ENCODE measurements at regions not wholly inside any gene's neighbourhood (a gene's known extent, or its start where the extent isn't known, plus 50 kb on each side); places are given as distances from the start of the nearest gene placed in this dataset.

DNA sequence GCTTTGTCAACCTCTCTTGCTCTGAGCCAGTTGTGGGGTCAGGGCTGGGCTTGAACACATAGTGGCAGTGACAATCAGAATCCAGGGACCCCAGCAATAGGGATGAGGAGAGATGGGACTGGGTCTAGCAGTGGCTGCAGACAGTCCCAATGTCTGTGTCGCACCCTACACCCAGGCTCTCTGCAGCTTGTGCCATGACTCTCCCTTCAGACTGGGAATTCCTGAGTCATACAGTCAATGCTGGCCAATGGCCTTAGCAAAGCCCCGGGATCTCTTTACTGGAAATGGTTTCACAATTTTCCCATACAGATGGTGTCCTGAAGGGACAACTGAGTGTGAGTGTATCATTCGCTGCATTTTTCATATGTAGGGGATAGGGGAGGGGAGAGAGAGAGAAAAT, 74.2 kb upstream of the CELF4 start:
- Histone ChIP-seq H2AFZ (ENCODE audit: low read length) (no peak overlapping the region), H3K4me3 (ENCODE audit: low read depth, low read length, poor library complexity, severe bottlenecking) (no peak overlapping the region), H3K79me2 (ENCODE audit: insufficient read depth, low read length) (no peaks in the 10 kb centered on the region), H3K9ac (ENCODE audit: low read length) (no peak overlapping the region), H3K4me2 (ENCODE audit: low read length) (no peak overlapping the region), H3K4me1 (ENCODE audit: insufficient read depth, low read length, severe bottlenecking) (no peaks in the 10 kb centered on the region), H3F3A (ENCODE audit: insufficient read depth, low read length) (no peaks in the 10 kb centered on the region), H3K9me2 (ENCODE audit: low read depth, low read length) (no peaks in the 10 kb centered on the region), H3K36me3 (ENCODE audit: insufficient read depth, low read length) (no peaks in the 10 kb centered on the region), H3K27ac (ENCODE audit: low read depth, low read length, poor library complexity, severe bottlenecking) (no peak overlapping the region), H4K20me1 (ENCODE audit: insufficient read depth, low read length) (no peaks in the 10 kb centered on the region), H3K27me3 (ENCODE audit: insufficient read depth, low read length) (no peaks in the 10 kb centered on the region), H3K9me3 (ENCODE audit: low read length) (no peaks in the 10 kb centered on the region)
- TF ChIP-seq EZH2 (IDR thresholded peaks at IDR 0.05; ENCODE audit: borderline replicate concordance, low read length), result no peak
- TF ChIP-seq, protein P1, sequence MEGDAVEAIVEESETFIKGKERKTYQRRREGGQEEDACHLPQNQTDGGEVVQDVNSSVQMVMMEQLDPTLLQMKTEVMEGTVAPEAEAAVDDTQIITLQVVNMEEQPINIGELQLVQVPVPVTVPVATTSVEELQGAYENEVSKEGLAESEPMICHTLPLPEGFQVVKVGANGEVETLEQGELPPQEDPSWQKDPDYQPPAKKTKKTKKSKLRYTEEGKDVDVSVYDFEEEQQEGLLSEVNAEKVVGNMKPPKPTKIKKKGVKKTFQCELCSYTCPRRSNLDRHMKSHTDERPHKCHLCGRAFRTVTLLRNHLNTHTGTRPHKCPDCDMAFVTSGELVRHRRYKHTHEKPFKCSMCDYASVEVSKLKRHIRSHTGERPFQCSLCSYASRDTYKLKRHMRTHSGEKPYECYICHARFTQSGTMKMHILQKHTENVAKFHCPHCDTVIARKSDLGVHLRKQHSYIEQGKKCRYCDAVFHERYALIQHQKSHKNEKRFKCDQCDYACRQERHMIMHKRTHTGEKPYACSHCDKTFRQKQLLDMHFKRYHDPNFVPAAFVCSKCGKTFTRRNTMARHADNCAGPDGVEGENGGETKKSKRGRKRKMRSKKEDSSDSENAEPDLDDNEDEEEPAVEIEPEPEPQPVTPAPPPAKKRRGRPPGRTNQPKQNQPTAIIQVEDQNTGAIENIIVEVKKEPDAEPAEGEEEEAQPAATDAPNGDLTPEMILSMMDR (IDR thresholded peaks at IDR 0.05; ENCODE audit: low read length), result no peak

- no peaks in the 10 kb centered on the region for H3F3A ChIP-seq (ENCODE audit: insufficient read depth, low read length)
- H3K9ac ChIP-seq (ENCODE audit: low read length), result no peak overlapping the region
- H3K79me2 ChIP-seq (ENCODE audit: insufficient read depth, low read length), result no peaks in the 10 kb centered on the region
- H4K20me1 ChIP-seq (ENCODE audit: insufficient read depth, low read length), result no peaks in the 10 kb centered on the region
- no peak overlapping the region for H3K4me2 ChIP-seq (ENCODE audit: low read length)
- no peak overlapping the region for H3K27ac ChIP-seq (ENCODE audit: low read depth, low read length, poor library complexity, severe bottlenecking)
- no peaks in the 10 kb centered on the region for H3K4me1 ChIP-seq (ENCODE audit: insufficient read depth, low read length, severe bottlenecking)
- H3K9me2 ChIP-seq (ENCODE audit: low read depth, low read length), result no peaks in the 10 kb centered on the region
- no peak overlapping the region for H2AFZ ChIP-seq (ENCODE audit: low read length)
- H3K36me3 ChIP-seq (ENCODE audit: insufficient read depth, low read length), result no peaks in the 10 kb centered on the region
- H3K4me3 ChIP-seq (ENCODE audit: low read depth, low read length, poor library complexity, severe bottlenecking), result no peak overlapping the region
- no peak for TF ChIP-seq EZH2 (IDR thresholded peaks at IDR 0.05; ENCODE audit: borderline replicate concordance, low read length)
- TF ChIP-seq, protein P1 (IDR thresholded peaks at IDR 0.05; ENCODE audit: low read length), result no peak
- H3K27me3 ChIP-seq (ENCODE audit: insufficient read depth, low read length), result no peaks in the 10 kb centered on the region
- no peaks in the 10 kb centered on the region for H3K9me3 ChIP-seq (ENCODE audit: low read length)
Measured at GRCh38 chr18:37637478-37637850, 71.9 kb upstream of the CELF4 start.

DNA sequence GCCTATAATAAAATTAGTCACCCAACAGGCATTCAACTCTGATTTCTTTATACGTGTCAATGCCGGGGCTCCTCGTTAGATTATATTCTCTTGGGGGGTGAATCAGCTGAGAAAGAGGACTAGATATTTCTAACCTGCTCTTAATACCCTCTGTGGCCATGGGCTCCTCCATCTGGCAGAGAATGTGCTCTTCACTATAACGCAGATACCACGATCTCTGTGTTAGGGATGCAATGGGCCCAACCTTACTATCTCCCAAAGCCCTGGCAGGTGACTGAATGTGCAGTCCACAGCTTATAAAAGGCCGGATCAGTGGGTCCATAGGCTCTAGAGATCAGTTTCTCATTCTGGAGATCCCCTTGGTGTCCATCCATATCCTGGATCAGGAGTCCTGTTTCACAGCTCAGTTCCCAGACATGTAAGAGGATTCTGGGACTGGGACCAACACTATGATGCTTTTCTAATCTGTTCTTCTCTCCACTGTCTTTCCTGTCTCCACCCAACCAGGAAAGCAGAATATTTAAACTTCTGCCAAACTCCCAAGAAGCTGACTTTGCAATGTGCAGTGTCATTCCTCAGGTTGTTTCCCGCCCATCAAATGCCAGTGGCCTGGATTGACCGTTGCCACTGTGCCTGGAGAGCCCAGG, 71.4 kb upstream of the CELF4 start:
- Histone ChIP-seq H3K36me3 (ENCODE audit: insufficient read depth, low read length) (no peaks in the 10 kb centered on the region), H3K4me2 (ENCODE audit: low read length) (no peak overlapping the region), H3K9me2 (ENCODE audit: low read depth, low read length) (no peaks in the 10 kb centered on the region), H3K4me3 (ENCODE audit: low read depth, low read length, poor library complexity, severe bottlenecking) (no peak overlapping the region), H3K9me3 (ENCODE audit: low read length) (no peaks in the 10 kb centered on the region), H3K27ac (ENCODE audit: low read depth, low read length, poor library complexity, severe bottlenecking) (no peak overlapping the region), H3F3A (ENCODE audit: insufficient read depth, low read length) (no peaks in the 10 kb centered on the region), H2AFZ (ENCODE audit: low read length) (no peak overlapping the region), H3K27me3 (ENCODE audit: insufficient read depth, low read length) (no peaks in the 10 kb centered on the region), H3K9ac (ENCODE audit: low read length) (no peak overlapping the region), H3K79me2 (ENCODE audit: insufficient read depth, low read length) (no peaks in the 10 kb centered on the region), H3K4me1 (ENCODE audit: insufficient read depth, low read length, severe bottlenecking) (no peaks in the 10 kb centered on the region), H4K20me1 (ENCODE audit: insufficient read depth, low read length) (no peaks in the 10 kb centered on the region)
- TF ChIP-seq, protein P1 (IDR thresholded peaks at IDR 0.05; ENCODE audit: low read length), result no peak
- no peak for TF ChIP-seq EZH2 (IDR thresholded peaks at IDR 0.05; ENCODE audit: borderline replicate concordance, low read length)
